ENCODE measurements at regions not wholly inside any gene's neighbourhood (a gene's known extent, or its start where the extent isn't known, plus 50 kb on each side); places are given as distances from the start of the nearest gene placed in this dataset.

GRCh38 chr18:46290440-46291020, 186.3 kb downstream of the HAUS1 start:
- no peak overlapping the region for H3K27ac ChIP-seq (ENCODE audit: low read depth, low read length)
- no peak overlapping the region for H3K14ac ChIP-seq (ENCODE audit: low read length)
- no CpG with 5 or more reads among the region's 9 CpGs for WGBS (ENCODE audit: extremely low coverage, insufficient coverage, insufficient read length)
- H3K27me3 ChIP-seq (ENCODE audit: insufficient read depth, low read length) = no peaks in the 10 kb centered on the region
- H4K91ac ChIP-seq (ENCODE audit: low read depth, low read length) = no peak overlapping the region
- no peak overlapping the region for H3K23ac ChIP-seq (ENCODE audit: low read length)
- H2AK5ac ChIP-seq (ENCODE audit: low read length) = no peak overlapping the region
- no peak overlapping the region for H3K18ac ChIP-seq (ENCODE audit: low read length)
- no peak overlapping the region for H2BK120ac ChIP-seq (ENCODE audit: insufficient read depth, low read length, poor library complexity)
- no peaks in the 10 kb centered on the region for H3K36me3 ChIP-seq (ENCODE audit: control insufficient read depth in 1 of 2, insufficient read depth in 2 of 2, low read length in 2 of 2)
- H3K79me1 ChIP-seq (ENCODE audit: low read length) = no peaks in the 10 kb centered on the region
- H2BK12ac ChIP-seq (ENCODE audit: low read length) = no peak overlapping the region
- no peaks in the 10 kb centered on the region for H3K9me3 ChIP-seq (ENCODE audit: insufficient read depth, low read depth, low read length)
- no peaks in the 10 kb centered on the region for H3K79me2 ChIP-seq (ENCODE audit: control insufficient read depth, insufficient read depth, low read length, poor library complexity)
- H4K12ac ChIP-seq (ENCODE audit: low read depth, low read length) = no peak overlapping the region
- no peak overlapping the region for H3K4me2 ChIP-seq (ENCODE audit: low read length)
- no peak for DNase-seq
- peaks cover 8 to 10% of the 10 kb centered on the region in 2 experiments for H3K4me1 ChIP-seq (ENCODE audit: control insufficient read depth in 1 of 2, insufficient read depth in 2 of 2, low read length in 2 of 2)
- H2BK5ac ChIP-seq (ENCODE audit: low read depth, low read length, poor library complexity) = no peak overlapping the region
- no peak overlapping the region for H3K4ac ChIP-seq (ENCODE audit: low read depth, low read length)
- no peak overlapping the region for H3K9ac ChIP-seq (ENCODE audit: low read length)
- H4K8ac ChIP-seq (ENCODE audit: low read depth, low read length) = no peak overlapping the region
- no peak overlapping the region for H3K4me3 ChIP-seq (ENCODE audit: low read depth, low read length)
- no peak overlapping the region for H2AFZ ChIP-seq (ENCODE audit: insufficient read depth, low read length, poor library complexity)

- H3K36me3 ChIP-seq (ENCODE audit: control insufficient read depth in 1 of 2, insufficient read depth in 2 of 2, low read length in 2 of 2) = no peaks in the 10 kb centered on the region
- H3K9me3 ChIP-seq (ENCODE audit: insufficient read depth, low read depth, low read length) = no peaks in the 10 kb centered on the region
- H3K4ac ChIP-seq (ENCODE audit: low read depth, low read length) = no peak overlapping the region
- H3K23ac ChIP-seq (ENCODE audit: low read length) = no peak overlapping the region
- no peak overlapping the region for H3K4me2 ChIP-seq (ENCODE audit: low read length)
- no peak overlapping the region for H4K8ac ChIP-seq (ENCODE audit: low read depth, low read length)
- H2BK5ac ChIP-seq (ENCODE audit: low read depth, low read length, poor library complexity) = no peak overlapping the region
- H3K4me1 ChIP-seq (ENCODE audit: control insufficient read depth in 1 of 2, insufficient read depth in 2 of 2, low read length in 2 of 2) = peaks cover 8 to 10% of the 10 kb centered on the region in 2 experiments
- H4K12ac ChIP-seq (ENCODE audit: low read depth, low read length) = no peak overlapping the region
- no peak overlapping the region for H2AFZ ChIP-seq (ENCODE audit: insufficient read depth, low read length, poor library complexity)
- no peak overlapping the region for H3K9ac ChIP-seq (ENCODE audit: low read length)
- WGBS (ENCODE audit: extremely low coverage, insufficient coverage, insufficient read length) = no CpG with 5 or more reads among the region's 4 CpGs
- no peaks in the 10 kb centered on the region for H3K79me1 ChIP-seq (ENCODE audit: low read length)
- no peak overlapping the region for H2BK120ac ChIP-seq (ENCODE audit: insufficient read depth, low read length, poor library complexity)
- no peaks in the 10 kb centered on the region for H3K79me2 ChIP-seq (ENCODE audit: control insufficient read depth, insufficient read depth, low read length, poor library complexity)
- H2AK5ac ChIP-seq (ENCODE audit: low read length) = no peak overlapping the region
- no peak overlapping the region for H3K18ac ChIP-seq (ENCODE audit: low read length)
- H4K91ac ChIP-seq (ENCODE audit: low read depth, low read length) = no peak overlapping the region
- no peak for DNase-seq
- H3K27me3 ChIP-seq (ENCODE audit: insufficient read depth, low read length) = no peaks in the 10 kb centered on the region
- no peak overlapping the region for H3K4me3 ChIP-seq (ENCODE audit: low read depth, low read length)
- H3K14ac ChIP-seq (ENCODE audit: low read length) = no peak overlapping the region
- no peak overlapping the region for H2BK12ac ChIP-seq (ENCODE audit: low read length)
- no peak overlapping the region for H3K27ac ChIP-seq (ENCODE audit: low read depth, low read length)
Measured at GRCh38 chr18:46291149-46291548, 187.0 kb downstream of the HAUS1 start.

DNA sequence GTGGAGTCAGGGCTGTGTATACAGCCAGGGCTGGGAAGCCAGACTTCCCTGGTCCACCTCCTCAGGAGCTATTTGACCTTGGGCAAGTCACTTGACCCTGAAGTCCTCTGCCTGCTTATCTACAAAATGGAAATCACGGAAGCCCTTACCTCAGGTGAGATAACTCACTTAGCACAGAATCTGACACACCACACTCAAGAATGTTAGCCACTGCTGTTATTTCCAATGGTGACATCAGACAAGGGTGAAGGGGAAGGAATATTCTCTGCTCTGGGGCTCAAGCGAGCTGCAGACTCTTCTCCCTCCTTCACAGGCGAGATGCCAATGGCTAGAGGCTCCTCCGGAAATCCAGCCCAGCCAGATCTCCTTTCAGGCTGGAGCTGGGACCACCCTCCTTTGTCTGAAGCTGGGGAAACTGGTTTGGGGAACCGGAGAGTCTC, 189.6 kb downstream of the HAUS1 start:
- H3K4ac ChIP-seq (ENCODE audit: low read depth, low read length) = no peak overlapping the region
- H3K27ac ChIP-seq (ENCODE audit: low read depth, low read length) = no peak overlapping the region
- no peaks in the 10 kb centered on the region for H3K79me1 ChIP-seq (ENCODE audit: low read length)
- no peaks in the 10 kb centered on the region for H3K27me3 ChIP-seq (ENCODE audit: insufficient read depth, low read length)
- no peak overlapping the region for H4K91ac ChIP-seq (ENCODE audit: low read depth, low read length)
- no peak overlapping the region for H2AFZ ChIP-seq (ENCODE audit: insufficient read depth, low read length, poor library complexity)
- H3K9ac ChIP-seq (ENCODE audit: low read length) = no peak overlapping the region
- no peak overlapping the region for H4K12ac ChIP-seq (ENCODE audit: low read depth, low read length)
- no peak overlapping the region for H2BK120ac ChIP-seq (ENCODE audit: insufficient read depth, low read length, poor library complexity)
- WGBS (ENCODE audit: extremely low coverage, insufficient coverage, insufficient read length) = no CpG with 5 or more reads among the region's 5 CpGs
- H2BK12ac ChIP-seq (ENCODE audit: low read length) = no peak overlapping the region
- peaks cover 8 to 14% of the 10 kb centered on the region in 2 experiments for H3K4me1 ChIP-seq (ENCODE audit: control insufficient read depth in 1 of 2, insufficient read depth in 2 of 2, low read length in 2 of 2)
- no peak overlapping the region for H4K8ac ChIP-seq (ENCODE audit: low read depth, low read length)
- no peaks in the 10 kb centered on the region for H3K36me3 ChIP-seq (ENCODE audit: control insufficient read depth in 1 of 2, insufficient read depth in 2 of 2, low read length in 2 of 2)
- H2BK5ac ChIP-seq (ENCODE audit: low read depth, low read length, poor library complexity) = no peak overlapping the region
- no peak overlapping the region for H3K14ac ChIP-seq (ENCODE audit: low read length)
- no peak overlapping the region for H3K23ac ChIP-seq (ENCODE audit: low read length)
- H2AK5ac ChIP-seq (ENCODE audit: low read length) = no peak overlapping the region
- no peak overlapping the region for H3K4me3 ChIP-seq (ENCODE audit: low read depth, low read length)
- DNase-seq = peak; percentile 8 to 68
- H3K79me2 ChIP-seq (ENCODE audit: control insufficient read depth, insufficient read depth, low read length, poor library complexity) = no peaks in the 10 kb centered on the region
- peak overlapping the region; percentile 36 for H3K4me2 ChIP-seq (ENCODE audit: low read length)
- no peaks in the 10 kb centered on the region for H3K9me3 ChIP-seq (ENCODE audit: insufficient read depth, low read depth, low read length)
- H3K18ac ChIP-seq (ENCODE audit: low read length) = no peak overlapping the region

- Histone ChIP-seq H4K12ac (ENCODE audit: low read depth, low read length) (no peak overlapping the region), H3K27ac (ENCODE audit: low read depth, low read length) (no peak overlapping the region), H3K23ac (ENCODE audit: low read length) (no peak overlapping the region), H3K4me3 (ENCODE audit: low read depth, low read length) (no peak overlapping the region), H3K9me3 (ENCODE audit: insufficient read depth, low read depth, low read length) (no peaks in the 10 kb centered on the region), H2BK120ac (ENCODE audit: insufficient read depth, low read length, poor library complexity) (no peak overlapping the region), H2AK5ac (ENCODE audit: low read length) (no peak overlapping the region), H3K4me1 (ENCODE audit: control insufficient read depth in 1 of 2, insufficient read depth in 2 of 2, low read length in 2 of 2) (peaks cover 8 to 14% of the 10 kb centered on the region in 2 experiments), H3K9ac (ENCODE audit: low read length) (no peak overlapping the region), H4K8ac (ENCODE audit: low read depth, low read length) (no peak overlapping the region), H2AFZ (ENCODE audit: insufficient read depth, low read length, poor library complexity) (no peak overlapping the region), H3K27me3 (ENCODE audit: insufficient read depth, low read length) (no peaks in the 10 kb centered on the region), H3K4me2 (ENCODE audit: low read length) (peak overlapping the region; percentile 36), H4K91ac (ENCODE audit: low read depth, low read length) (peak overlapping the region; percentile 59), H3K14ac (ENCODE audit: low read length) (no peak overlapping the region), H3K79me2 (ENCODE audit: control insufficient read depth, insufficient read depth, low read length, poor library complexity) (no peaks in the 10 kb centered on the region), H3K18ac (ENCODE audit: low read length) (no peak overlapping the region), H3K4ac (ENCODE audit: low read depth, low read length) (no peak overlapping the region), H2BK5ac (ENCODE audit: low read depth, low read length, poor library complexity) (no peak overlapping the region), H3K79me1 (ENCODE audit: low read length) (no peaks in the 10 kb centered on the region), H2BK12ac (ENCODE audit: low read length) (no peak overlapping the region), H3K36me3 (ENCODE audit: control insufficient read depth in 1 of 2, insufficient read depth in 2 of 2, low read length in 2 of 2) (no peaks in the 10 kb centered on the region)
- WGBS (ENCODE audit: extremely low coverage, insufficient coverage, insufficient read length) = no CpG with 5 or more reads among the region's 3 CpGs
- DNase-seq = peak in 1 of 2 donors; percentile 27
Measured at GRCh38 chr18:46294318-46294717, 190.1 kb downstream of the HAUS1 start.
